HG03064 (cell line): ENCODE measurements at regions not wholly inside any gene's neighbourhood (a gene's known extent, or its start where the extent isn't known, plus 50 kb on each side); places are given as distances from the start of the nearest gene placed in this dataset.

Experiments used
- ATAC-seq: cut with Tn5 transposase; IDR thresholded peaks from one replicate; pipeline ENCODE4 v1.9.1; 2021; ENCODE audit warnings: low read depth; ENCODE audit not compliant: unreplicated experiment

DNA sequence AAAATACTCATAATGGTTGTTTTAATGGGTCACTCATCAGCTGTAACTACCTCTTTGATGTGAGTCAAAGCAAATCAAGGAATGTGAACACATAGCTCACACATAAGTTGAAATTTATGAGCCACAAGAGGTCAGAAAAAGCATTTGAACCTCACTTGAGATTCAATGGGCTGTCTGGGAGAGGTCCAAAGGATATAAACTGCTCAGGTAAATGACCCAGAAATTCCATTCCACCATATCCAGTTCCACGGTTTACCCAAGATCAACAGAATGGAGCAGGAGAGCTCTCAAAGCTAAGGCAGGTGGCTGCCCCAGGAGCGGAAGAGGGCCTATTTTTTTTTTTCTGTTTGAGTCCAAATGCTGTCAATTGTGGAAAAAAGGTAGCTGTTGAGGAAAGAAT lies 464.1 kb downstream of the TNS1 start:
- no peak for ATAC-seq

DNA sequence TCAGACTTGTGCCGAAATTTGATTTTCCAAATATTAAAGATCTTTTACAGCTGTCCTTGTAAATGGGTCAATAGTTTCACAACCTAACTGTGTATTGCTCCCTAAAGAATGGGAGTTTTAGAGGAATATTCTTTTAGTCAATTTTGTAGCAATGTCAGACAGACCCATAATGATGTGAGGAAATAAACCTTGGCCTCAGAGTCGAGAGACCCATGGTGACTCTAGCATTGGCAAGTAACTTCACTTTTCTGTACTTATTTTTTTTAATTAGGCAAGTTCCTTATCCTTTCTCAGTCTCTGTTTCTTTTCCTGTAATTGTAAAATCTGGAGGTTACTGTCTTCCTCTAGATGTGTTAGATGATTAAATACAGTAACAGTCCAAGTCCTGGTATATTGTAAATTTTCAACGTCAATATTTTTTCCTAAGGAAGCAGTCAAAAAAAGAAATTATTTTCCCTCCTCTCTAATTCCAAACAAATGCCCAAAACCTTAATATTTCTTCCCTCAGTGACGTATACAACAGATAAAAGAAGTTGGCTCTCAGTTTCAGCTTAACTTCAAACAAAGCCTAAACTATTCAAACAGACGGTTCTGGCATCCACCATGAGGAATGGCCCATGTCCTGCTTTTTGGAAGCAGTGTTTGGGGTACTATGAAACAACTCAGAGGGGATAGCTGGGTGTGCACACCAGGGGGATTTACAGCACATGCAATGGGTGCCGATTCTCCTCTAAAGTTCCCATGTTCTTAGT lies 466.7 kb downstream of the TNS1 start:
- ATAC-seq: no peak

DNA sequence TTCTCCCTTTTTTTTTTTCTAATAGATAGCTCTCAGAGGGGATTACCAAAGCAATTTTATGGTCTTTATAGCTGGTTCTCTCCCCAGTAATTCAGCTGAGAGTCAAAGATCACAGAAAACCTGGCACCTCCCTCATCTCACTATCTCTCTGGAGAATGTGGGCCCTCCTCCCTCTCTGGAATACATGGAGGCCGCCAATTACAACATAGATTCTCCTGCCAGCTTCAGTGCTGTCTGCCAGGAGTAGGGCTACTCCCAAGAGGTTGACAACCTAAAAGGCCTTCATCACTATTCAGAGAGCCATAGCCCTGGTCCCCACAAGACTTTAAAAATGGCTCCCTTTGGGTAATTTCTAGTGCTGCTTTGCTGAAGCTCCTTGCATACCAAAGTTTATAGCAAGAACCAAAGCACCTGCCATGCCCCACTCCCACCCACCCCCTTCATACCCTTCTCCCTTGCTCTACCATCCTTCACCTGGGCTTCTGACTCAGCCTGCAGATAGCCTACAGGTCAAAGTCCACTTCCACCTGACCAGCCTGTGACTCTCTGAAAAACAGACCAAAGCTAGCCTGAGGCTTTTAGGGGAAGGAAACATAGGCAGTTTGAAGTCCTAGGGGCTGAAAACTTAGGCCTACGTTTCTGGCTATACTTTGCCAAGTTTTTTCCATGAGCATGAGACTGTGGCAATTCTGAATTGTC lies 472.3 kb downstream of the TNS1 start:
- ATAC-seq: no peak

DNA sequence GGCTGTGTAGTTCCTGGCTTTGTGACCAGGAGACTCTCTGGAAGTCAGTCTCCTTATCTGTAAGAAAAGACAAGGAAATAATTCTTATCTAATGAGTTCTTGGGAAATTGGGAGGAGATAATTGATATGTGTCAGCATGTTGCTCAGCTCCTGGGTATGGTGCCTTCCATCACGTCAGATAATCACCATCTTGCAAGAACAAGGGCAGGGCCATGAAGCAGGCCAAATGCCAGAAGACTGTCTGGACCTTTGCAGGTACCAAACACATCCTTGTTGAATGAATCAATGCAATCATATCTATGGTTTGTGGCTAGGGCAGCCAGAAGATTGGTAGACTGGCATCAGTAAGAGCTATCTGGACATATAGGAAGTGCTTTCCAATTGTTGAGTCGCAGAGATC lies 473.5 kb downstream of the TNS1 start:
- no peak for ATAC-seq

DNA sequence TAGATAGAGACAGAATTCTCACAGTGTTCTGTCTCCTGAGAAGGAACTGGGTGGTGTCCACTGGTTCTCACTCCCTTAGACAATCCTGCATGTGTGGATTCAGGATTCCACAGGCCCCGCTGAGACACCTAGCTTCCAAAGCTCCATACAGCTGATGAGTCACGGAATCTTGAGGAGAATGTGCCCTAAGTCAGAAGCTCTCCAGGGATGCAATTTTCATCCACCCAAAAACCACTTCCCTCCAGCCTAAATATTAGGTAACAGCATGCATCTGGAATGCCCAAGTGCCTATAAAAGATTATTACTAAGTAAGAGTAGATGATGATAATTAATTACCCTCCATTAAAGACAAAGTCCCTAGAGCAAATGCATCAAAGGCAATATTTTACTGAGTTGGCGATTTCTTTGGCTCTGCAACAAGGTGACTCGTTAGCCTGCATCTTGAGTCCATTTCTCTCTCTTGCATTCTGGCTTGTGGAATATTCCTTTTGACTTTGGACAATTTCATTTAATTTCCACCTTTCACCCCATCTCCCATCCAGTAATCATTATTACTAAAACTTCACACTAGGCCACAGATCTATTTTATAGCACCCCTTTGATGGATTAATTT lies 475.1 kb downstream of the TNS1 start:
- ATAC-seq: no peak

DNA sequence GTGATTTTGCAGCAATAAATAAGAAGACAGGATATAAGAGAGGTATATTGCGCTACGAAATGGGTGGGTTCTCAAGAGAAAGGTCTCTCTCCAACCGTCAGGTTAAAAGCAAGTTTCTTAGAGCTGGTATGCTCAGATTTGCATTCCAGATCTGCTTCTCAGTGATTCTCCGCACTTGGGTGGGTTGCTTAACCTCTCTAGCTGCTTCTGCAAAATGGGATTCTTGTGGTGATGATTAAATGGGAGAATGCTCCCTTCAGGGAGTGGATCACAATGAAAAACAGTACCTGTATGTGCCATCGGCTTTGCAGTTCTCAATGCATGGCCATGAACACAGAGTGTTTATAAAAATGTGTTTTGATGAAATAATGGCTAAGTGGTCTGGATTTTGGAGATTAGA lies 477.7 kb downstream of the TNS1 start:
- no peak for ATAC-seq

DNA sequence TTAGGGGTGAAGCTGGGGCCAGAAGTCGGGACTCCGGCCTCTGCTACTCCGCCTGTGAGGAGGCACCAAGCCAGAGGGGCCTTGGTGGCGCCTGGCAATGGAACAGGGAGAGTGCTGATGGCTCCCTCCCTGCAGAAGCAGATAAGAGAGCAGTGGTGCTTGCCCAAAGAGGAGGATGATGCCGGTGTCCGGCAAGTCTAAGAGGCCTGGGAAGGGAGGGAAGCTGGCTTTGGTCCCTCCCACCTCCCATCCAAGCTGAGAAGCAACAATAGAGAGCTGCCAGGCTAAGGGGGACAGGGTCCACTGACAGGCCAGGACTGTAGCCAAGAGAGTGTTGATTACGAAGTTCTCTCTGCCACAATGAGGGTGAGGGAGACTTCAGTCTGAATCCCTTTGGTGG lies 479.5 kb downstream of the TNS1 start:
- no peak for ATAC-seq

DNA sequence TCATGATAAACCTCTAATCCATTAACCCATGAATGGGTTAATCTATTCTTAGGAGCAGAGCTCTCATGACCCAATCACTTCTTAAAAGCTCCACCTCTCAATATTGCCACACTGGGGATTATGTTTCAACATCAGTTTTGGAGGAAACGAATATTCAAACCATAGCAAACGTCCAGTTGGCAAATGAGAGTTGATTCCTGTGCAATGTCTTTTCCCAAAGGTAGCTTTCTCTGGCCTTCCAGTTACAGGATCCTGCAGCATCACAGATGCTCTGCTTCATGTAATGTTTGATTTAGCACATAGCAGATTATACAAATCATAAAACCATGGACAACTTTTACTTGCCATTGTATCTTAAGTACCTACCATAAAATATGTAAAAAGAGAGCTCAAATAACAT lies 481.0 kb downstream of the TNS1 start:
- ATAC-seq: no peak

DNA sequence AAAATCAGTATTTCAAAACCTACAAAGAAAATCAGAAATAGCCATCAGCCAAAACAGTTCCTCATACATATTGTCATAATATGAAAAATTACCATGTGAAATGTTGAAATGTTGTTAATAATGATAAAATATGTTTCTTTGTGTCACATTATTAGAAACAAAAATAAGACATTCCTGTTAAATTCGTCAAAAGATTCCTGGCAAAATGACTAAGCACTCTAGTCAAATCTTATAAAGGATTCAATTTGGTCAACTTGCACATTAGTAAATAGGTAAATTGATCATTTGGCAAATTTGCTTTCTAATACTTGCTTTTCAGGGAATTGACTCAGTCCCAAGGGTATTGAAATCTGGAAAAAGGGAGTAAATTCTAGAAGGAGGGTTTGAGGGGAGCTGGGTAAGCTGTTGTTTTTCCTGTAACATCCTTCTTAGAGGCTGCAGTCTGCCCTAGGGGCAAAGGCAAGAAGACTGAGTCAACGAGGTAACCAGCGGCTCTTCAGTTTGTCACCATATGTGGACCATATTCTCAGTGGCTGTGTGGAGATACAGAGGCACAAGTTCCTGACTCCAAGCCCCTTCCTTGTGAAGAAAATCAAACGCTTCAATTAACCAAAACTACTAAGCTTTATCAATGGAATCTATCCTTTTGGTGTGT lies 482.3 kb downstream of the TNS1 start:
- no peak for ATAC-seq

DNA sequence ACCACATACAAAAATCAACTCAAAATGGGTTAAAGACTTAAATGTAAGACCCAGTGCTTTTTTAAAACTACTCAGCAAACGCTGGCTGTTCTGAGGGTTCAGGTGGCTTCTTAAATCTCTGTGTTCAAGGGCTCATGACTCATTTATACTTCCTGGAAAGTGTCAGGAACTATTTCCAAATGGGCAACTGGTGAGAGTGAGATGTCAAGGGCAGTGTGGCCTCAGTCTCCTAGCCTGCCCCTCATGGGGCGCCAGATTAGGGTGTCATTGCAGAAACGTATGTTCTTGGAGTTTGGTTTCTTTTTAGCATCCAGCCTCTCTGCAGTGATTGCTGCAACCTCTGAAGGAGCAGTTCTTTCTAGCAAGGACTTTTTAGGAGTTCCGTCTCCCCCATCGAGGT lies 485.4 kb downstream of the TNS1 start:
- no peak for ATAC-seq

DNA sequence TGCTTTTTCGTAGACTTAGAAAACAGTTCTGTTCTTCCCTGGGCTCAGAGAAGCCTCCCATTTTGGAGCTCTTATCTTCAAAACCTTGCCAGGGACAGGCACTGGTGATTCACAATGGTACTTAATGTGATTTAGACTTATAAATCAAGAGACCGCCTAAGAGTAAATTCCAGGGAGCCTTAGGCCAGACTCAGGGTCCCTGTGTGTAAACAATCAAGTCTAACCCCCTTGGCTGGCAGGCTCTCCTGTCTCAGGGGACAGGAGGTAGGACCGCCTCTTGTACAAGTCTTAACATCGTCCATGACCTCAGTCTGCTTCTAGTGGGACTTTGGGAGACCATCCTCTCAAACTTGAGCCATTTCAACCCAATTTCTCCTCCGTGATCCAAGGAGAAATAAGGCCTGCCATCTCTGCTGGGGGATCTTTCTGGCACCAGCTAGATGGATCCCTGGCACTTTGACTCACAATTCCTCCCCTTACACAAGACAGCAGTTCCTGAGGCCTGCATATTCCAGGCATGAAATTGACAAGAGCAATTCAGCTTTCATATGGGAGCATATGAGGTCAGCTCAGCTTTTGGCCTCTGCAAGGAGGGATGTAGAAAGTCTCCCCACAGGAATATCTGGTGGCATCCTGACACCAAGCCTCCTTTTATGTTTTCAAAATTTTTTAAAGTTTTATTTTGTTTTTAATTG lies 487.0 kb downstream of the TNS1 start:
- ATAC-seq: no peak

DNA sequence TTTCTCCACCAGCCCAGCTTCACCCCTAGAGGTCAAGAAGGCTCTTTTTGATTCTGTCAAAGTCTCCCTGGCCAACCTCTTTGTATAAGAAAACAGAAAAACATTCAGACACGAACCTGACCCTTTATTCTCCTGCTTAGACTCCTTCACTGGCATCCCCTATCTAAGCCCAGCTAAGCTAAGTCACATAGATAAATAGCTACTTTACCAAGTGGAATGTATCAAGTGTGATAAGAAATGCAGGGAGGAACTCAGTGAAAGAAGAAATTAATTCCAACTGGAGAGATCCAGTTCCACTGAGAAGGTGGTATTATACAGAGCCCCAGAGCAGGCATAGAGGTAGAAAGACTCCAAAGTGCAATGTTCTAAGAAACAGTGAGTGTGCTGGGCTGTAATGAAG lies 489.5 kb downstream of the TNS1 start:
- ATAC-seq: no peak

DNA sequence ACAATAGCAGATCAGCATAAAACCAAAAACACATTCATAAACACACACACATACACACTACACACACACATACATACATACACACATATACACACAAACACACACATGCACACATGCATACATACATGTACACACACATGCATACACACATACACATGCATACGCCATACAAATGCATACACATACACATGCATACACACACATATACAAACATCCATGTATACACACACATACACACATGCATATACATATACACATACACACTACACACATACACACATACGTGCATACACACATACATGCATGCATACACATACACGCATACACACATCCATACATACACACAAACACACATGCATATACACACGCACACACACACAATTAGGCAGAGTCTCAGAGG lies 490.1 kb downstream of the TNS1 start:
- no peak for ATAC-seq

DNA sequence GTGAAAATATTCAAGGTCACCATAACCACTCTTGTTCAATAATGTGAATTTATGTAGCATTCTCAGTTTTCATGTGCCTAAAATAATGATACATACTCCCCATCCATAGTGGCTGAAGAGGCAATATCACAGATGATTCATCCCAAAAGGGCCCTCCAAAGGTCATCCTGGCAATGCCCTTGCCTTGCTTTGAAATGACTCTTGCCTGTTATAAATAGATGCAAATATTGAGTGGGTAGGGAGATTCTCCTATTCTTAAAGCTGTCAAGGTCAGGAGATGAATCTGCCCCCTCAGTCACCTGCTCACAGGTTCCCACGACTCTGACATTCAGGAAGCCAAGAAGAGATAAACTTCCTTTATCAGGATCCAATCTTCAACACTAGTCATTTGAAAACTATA lies 490.5 kb downstream of the TNS1 start:
- ATAC-seq: no peak

DNA sequence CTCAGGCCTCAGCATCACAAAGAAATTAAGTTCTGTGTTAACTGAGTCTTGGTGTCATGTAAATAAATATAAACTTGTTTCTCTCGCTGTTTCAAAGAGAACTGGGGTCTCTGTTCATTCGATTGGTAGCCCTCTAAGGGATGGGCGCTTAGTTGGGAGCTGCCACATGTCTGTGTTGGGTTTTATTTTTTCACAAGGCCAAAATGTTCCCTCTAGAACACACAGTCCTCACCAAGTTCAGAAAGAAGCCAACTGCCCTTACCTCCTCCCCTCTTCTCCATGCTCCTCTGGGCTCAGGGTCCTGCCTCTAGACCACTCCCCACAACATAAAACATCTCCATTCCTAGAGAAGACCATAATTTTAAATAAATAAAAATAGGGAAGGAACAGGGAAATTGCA lies 490.9 kb downstream of the TNS1 start:
- ATAC-seq: no peak

DNA sequence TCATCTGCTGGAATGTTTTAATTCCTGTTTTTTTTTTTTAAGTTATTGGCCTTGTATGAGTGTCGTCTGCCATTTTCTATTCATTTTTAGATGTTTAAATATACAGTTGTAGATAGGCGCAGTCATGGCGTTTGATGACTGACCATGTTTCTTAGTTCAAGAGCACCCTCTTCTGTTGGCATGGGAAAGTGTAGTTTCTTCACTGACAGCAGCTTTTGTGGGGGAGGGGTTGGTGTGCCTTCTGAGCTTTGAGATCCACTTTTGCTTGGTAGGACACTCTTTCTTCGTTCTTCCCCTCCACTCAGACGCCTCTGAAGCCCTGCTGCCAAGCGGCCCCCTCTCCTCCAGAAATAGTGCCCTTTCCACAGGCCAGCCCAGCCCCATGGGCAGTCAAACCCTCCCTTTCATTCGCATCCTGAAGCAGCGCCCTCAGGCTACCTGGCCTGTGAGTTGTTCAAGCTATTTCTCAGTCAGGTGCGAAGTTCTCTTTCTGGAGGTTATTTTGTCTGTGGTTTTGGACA lies 492.0 kb downstream of the TNS1 start:
- no peak for ATAC-seq

DNA sequence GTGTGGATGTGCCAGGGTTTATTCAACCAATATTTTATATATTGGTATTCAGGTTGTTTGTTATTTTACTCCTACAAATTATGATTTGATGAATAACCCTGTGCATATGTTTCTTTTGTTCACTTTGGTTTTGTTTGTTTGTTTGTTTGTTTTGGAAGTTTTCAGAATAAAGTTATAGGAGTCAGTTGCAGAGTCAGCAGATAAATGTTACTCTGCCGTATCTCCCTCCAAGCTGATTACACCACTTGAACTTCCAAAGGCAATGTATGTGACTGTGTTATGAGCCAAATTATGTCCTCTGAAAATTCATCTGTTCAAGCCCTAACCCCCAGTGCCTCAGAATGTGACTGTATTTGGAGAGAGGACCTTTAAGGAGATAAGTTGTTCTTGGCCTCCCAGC lies 497.5 kb downstream of the TNS1 start:
- no peak for ATAC-seq

DNA sequence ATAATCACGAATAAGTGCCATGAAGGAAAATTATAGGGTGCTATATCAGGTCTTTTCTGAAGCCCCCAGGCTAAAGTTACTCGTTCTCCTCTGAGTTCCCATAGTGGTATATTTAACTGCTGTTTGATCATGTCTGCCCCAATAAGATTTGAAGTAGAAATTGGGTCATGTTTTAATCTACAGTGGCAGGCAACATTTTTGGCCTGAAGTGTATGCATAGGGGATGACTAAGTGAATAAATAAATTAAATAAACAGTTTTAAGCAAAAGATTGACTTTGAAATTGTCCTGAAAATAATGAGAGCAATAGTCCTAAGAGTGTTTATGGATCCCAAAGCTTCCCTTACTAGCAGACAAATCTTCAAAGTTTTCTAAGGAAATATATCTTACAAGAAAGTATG lies 500.9 kb downstream of the TNS1 start:
- ATAC-seq: no peak

DNA sequence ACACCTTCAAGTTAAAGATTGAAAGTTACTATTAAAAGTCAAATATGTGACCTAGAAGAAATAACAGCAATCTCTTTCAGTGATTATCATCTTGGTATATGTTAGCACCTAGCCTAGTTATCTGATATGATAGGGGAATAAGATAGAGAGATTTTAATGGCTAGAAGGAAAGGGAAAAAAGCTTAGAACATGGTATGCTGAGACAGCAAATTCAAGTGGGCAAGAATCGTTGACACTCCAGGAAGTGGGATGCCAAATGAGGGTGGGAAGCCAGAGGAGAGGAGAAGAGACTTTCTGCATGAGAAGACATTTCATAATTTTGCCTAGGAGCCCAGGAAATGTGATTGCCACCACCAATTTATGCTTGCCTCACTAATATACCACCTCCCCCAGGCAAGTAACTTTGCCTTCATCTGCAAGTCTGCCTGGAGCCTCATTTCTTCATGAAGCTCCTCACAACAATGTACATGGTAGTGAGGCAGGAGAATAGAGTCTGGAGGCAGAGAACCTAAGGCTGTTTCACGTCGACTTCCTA lies 504.9 kb downstream of the TNS1 start:
- ATAC-seq: no peak

DNA sequence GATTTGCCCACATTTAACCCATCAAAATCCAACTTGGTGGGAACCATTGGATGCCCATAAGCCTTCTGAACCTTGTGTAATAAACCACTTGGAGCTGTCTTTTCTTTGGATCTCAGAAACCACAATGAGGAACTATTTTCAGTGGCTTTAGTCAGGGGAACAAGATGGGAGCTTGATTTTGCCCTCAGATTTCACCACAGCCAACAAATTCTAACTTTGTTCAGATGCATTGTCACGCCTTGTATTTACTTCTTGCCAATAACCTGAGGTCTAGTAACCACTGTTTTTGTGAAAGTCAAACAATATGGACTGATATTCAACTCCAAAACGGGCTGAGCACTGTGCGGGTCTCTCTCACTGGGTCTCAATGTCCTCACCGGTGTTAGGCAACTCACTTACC lies 508.2 kb downstream of the TNS1 start:
- ATAC-seq: no peak
